ENCODE measurements at regions not wholly inside any gene's neighbourhood (a gene's known extent, or its start where the extent isn't known, plus 50 kb on each side); places are given as distances from the start of the nearest gene placed in this dataset.

DNA sequence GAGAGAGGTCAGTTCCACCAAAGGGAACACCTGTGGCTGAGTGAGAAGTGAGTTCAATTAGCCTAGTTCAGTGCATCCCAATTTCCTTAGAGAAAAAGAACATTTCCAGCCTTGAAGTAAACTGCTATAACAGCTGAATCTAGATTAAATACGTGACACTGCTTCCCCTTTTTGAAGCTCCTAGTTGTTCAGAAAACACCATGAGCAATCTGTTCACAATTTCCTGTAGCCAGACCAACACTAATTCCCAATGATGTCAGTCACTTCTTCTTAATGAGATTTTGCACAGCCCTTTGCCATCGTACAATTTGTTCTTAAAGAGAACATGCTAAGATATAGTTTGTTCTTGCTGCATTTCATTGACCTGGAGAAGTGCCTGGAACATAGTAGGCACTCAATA, 144.6 kb upstream of the EDNRA start:
- Histone ChIP-seq H3K27me3 (no peaks in the 10 kb centered on the region), H3K4me1 (no peaks in the 10 kb centered on the region), H3K27ac (no peak overlapping the region), H3K36me3 (no peaks in the 10 kb centered on the region), H3K9me3 (no peaks in the 10 kb centered on the region), H3K4me3 (no peak overlapping the region)
- DNase-seq = no peak
- TF ChIP-seq, protein P1, sequence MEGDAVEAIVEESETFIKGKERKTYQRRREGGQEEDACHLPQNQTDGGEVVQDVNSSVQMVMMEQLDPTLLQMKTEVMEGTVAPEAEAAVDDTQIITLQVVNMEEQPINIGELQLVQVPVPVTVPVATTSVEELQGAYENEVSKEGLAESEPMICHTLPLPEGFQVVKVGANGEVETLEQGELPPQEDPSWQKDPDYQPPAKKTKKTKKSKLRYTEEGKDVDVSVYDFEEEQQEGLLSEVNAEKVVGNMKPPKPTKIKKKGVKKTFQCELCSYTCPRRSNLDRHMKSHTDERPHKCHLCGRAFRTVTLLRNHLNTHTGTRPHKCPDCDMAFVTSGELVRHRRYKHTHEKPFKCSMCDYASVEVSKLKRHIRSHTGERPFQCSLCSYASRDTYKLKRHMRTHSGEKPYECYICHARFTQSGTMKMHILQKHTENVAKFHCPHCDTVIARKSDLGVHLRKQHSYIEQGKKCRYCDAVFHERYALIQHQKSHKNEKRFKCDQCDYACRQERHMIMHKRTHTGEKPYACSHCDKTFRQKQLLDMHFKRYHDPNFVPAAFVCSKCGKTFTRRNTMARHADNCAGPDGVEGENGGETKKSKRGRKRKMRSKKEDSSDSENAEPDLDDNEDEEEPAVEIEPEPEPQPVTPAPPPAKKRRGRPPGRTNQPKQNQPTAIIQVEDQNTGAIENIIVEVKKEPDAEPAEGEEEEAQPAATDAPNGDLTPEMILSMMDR (IDR thresholded peaks at IDR 0.05) = no peak
- no peak for TF ChIP-seq POLR2A (IDR thresholded peaks at IDR 0.05)

DNA sequence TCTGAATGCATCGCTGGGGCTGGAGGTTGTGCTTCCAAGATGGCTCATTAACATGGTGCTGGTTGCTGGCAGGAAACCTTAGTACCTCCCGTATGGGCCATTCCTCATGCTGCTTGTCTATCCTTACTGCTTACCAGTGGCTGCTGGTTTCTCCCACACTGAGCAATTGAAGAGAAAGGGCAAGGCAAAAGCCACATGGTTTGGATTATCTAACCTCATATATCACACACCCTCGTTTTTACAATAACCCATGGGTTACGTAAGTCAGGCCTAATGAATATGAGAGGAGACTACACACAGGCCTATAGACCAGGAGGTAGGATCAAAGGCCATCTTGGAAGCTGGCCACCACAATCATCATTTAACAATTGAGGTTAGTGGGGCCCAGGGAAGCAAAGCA, 141.8 kb upstream of the EDNRA start:
- no peaks in the 10 kb centered on the region for H3K36me3 ChIP-seq
- no peak overlapping the region for H3K27ac ChIP-seq
- no peak overlapping the region for H3K4me3 ChIP-seq
- DNase-seq = no peak
- TF ChIP-seq, protein P1 (IDR thresholded peaks at IDR 0.05) = no peak
- no peak for TF ChIP-seq POLR2A (IDR thresholded peaks at IDR 0.05)
- H3K4me1 ChIP-seq = no peaks in the 10 kb centered on the region
- H3K27me3 ChIP-seq = no peaks in the 10 kb centered on the region
- no peaks in the 10 kb centered on the region for H3K9me3 ChIP-seq

DNA sequence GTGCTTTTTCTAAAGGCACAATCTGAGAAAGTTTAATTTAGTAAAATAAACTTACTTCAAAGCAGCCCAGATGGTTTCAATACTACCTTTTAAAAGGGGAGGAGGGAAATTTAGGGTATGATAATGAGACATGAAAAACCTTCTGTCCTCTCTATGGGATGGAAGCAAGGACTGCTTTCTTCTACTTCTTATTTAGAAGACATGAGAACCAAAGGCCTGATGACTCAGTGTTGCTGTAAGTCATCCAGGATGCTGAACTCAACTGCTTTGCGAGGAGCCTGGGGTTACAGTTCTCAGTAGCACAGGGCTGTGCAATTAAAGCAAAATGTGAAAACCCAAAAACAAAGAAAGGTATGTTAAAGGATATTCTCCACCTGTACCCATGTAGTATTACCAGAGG, 140.8 kb upstream of the EDNRA start:
- no peaks in the 10 kb centered on the region for H3K36me3 ChIP-seq
- DNase-seq = no peak
- H3K27me3 ChIP-seq = no peaks in the 10 kb centered on the region
- no peaks in the 10 kb centered on the region for H3K4me1 ChIP-seq
- no peak overlapping the region for H3K4me3 ChIP-seq
- TF ChIP-seq POLR2A (IDR thresholded peaks at IDR 0.05) = no peak
- TF ChIP-seq, protein P1 (IDR thresholded peaks at IDR 0.05) = no peak
- no peak overlapping the region for H3K27ac ChIP-seq
- H3K9me3 ChIP-seq = no peaks in the 10 kb centered on the region

- no peaks in the 10 kb centered on the region for H3K9me3 ChIP-seq
- DNase-seq = no peak
- no peaks in the 10 kb centered on the region for H3K4me1 ChIP-seq
- no peak overlapping the region for H3K4me3 ChIP-seq
- H3K27me3 ChIP-seq = no peaks in the 10 kb centered on the region
- H3K27ac ChIP-seq = no peak overlapping the region
- no peaks in the 10 kb centered on the region for H3K36me3 ChIP-seq
- no peak for TF ChIP-seq POLR2A (IDR thresholded peaks at IDR 0.05)
- TF ChIP-seq, protein P1 (IDR thresholded peaks at IDR 0.05) = no peak
These were observed 140.2 kb upstream of the EDNRA start for GRCh38 chr4:147340591-147341120.

- no peak for TF ChIP-seq POLR2A (IDR thresholded peaks at IDR 0.05)
- Histone ChIP-seq H3K9me3 (no peaks in the 10 kb centered on the region), H3K36me3 (no peaks in the 10 kb centered on the region), H3K4me3 (no peak overlapping the region), H3K4me1 (no peaks in the 10 kb centered on the region), H3K27me3 (no peaks in the 10 kb centered on the region), H3K27ac (no peak overlapping the region)
- no peak for DNase-seq
These were observed 137.2 kb upstream of the EDNRA start for GRCh38 chr4:147343692-147344091.

GRCh38 chr4:147345662-147346061, 135.2 kb upstream of the EDNRA start:
- Histone ChIP-seq H3K9me3 (no peaks in the 10 kb centered on the region), H3K27ac (no peak overlapping the region), H3K36me3 (no peaks in the 10 kb centered on the region), H3K4me3 (no peak overlapping the region), H3K27me3 (no peaks in the 10 kb centered on the region), H3K4me1 (no peaks in the 10 kb centered on the region)
- TF ChIP-seq POLR2A (IDR thresholded peaks at IDR 0.05) = no peak
- TF ChIP-seq, protein P1 (IDR thresholded peaks at IDR 0.05) = no peak
- DNase-seq = no peak

Measured in Peyer's patch (tissue), 4 donors.